ENCODE measurements at regions not wholly inside any gene's neighbourhood (a gene's known extent, or its start where the extent isn't known, plus 50 kb on each side); places are given as distances from the start of the nearest gene placed in this dataset.

DNA sequence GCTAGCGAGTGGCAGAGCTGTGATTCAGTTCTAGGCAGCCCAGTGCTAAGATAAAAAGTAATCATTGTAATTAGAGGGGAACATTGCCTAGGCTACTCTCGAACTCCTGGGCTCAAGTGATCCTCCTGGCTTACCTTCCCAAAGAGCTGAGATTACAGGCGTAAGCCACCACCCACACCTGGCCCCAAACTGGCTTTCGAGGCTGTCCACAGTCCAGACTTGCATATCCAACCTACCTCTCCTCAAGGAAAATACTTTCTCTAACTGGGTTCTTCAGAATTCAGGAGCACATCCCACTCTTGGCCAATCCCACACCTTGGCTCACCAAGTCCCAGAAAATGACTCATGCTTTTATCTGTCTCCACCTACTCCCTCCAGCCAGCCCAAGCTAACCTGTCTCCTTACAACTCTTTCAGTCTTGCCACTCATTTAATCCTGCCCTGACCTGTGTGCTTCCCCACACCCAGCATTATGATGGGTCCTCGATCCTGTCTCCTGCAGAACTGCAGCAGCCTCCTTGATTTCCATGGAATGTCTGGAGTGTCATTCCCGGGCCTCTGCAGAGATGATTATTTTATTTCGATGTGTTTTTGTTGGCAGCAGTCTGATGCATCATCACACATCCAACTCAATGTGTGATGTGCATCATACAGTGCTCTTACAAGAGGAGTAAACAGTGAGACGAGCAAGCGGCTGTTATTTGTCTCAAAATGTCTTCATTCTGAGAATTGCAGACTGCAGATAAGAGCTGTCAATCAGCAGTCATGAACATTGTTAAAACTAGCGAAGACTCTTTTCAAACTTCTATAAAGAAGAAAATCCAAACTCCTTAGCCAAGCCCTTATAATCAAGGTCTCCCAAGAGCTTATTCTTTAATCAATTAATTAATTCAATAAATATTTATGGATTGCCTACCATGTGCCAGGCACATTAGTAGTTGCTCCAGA is 167.3 kb downstream of the SEC61B start:
- no peak overlapping the region for H3K56ac ChIP-seq (replicated peaks; ENCODE audit: insufficient read length, low read depth, low read length)
- H3K4ac ChIP-seq (replicated peaks; ENCODE audit: insufficient read length, low read depth, low read length) = no peak overlapping the region
- no peaks in the 10 kb centered on the region for H3K79me2 ChIP-seq (ENCODE audit: control insufficient read depth in 1 of 2, insufficient read depth in 2 of 2, low read length in 2 of 2)
- no peak overlapping the region for H2AFZ ChIP-seq (ENCODE audit: low read length)
- H2BK15ac ChIP-seq (ENCODE audit: low read length) = no peak overlapping the region
- H4K91ac ChIP-seq (replicated peaks; ENCODE audit: insufficient read length, low read length) = no peak overlapping the region
- H4K5ac ChIP-seq (ENCODE audit: insufficient read length, low read depth, low read length) = no peak overlapping the region
- H3K14ac ChIP-seq (ENCODE audit: insufficient read length) = no peak overlapping the region
- TF ChIP-seq, protein P1, sequence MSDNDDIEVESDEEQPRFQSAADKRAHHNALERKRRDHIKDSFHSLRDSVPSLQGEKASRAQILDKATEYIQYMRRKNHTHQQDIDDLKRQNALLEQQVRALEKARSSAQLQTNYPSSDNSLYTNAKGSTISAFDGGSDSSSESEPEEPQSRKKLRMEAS (IDR thresholded peaks at IDR 0.05) = no peak
- TF ChIP-seq SIRT6 (IDR thresholded peaks at IDR 0.05; ENCODE audit: low read length) = no peak
- TF ChIP-seq GTF2F1 (IDR thresholded peaks at IDR 0.05; ENCODE audit: borderline replicate concordance, low read depth, low read length) = no peak
- TF ChIP-seq RBBP5 (IDR thresholded peaks at IDR 0.05; ENCODE audit: borderline replicate concordance, low read depth, low read length) = no peak
- H2AK5ac ChIP-seq (ENCODE audit: low read depth, low read length) = no peak overlapping the region
- 91% methylated on average over 10 of the region's 10 CpGs; no CpG with 5 or more reads in 1 of the 2 experiments for WGBS, 2 experiments (ENCODE audit: extremely low coverage in 1 of 2, insufficient coverage in 1 of 2, insufficient read length in 1 of 2, insufficient replicate concordance in 2 of 2, low coverage in 1 of 2, low lambda C conversion rate in 2 of 2, missing lambda C conversion rate in 1 of 2)
- H3K27me3 ChIP-seq (replicated peaks in 1 of 4; ENCODE audit: control insufficient read depth in 3 of 4, extremely low read depth in 1 of 4, insufficient read depth in 3 of 4, low read length in 3 of 4) = no peaks in the 10 kb centered on the region
- no peak overlapping the region for H3K9ac ChIP-seq (replicated peaks in 1 of 4; ENCODE audit: extremely low read depth in 1 of 4, low read depth in 3 of 4, low read length in 3 of 4)
- no peak overlapping the region for H3K4me3 ChIP-seq (ENCODE audit: extremely low read depth in 1 of 4, insufficient read depth in 2 of 4, low read depth in 3 of 4, low read length in 4 of 4)
- POLR2A ChIA-PET (ENCODE audit: partially characterized antibody) = no interaction called here
- no peak overlapping the region for H2BK120ac ChIP-seq (replicated peaks; ENCODE audit: low read depth, low read length)
- H3K9me3 ChIP-seq (ENCODE audit: insufficient read depth in 2 of 2, low read depth in 1 of 2, low read length in 1 of 2) = no peaks in the 10 kb centered on the region
- no peaks in the 10 kb centered on the region for H4K20me1 ChIP-seq (replicated peaks in 1 of 2; ENCODE audit: control insufficient read depth in 1 of 2, insufficient read depth in 2 of 2, low read length in 2 of 2)
- H2BK5ac ChIP-seq (ENCODE audit: low read depth, low read length) = no peak overlapping the region
- no peak for FAIRE-seq
- H3K4me1 ChIP-seq (replicated peaks in 1 of 4; ENCODE audit: control insufficient read depth in 3 of 4, insufficient read depth in 4 of 4, low read length in 3 of 4) = no peaks in the 10 kb centered on the region
- H3K27ac ChIP-seq (ENCODE audit: low read depth, low read length) = no peak overlapping the region
- H3K4me2 ChIP-seq (ENCODE audit: insufficient read depth in 1 of 2, low read depth in 2 of 2, low read length in 2 of 2) = no peak overlapping the region
- no peak overlapping the region for H2BK20ac ChIP-seq (ENCODE audit: low read length)
- CTCF ChIA-PET (ENCODE audit: partially characterized antibody) = interaction anchor here (1.0 to 1.4 kb wide), 2 partner anchors 29 to 125 kb away, joined by 3 read pairs; no protein-coding TSS in a partner anchor
- no peaks in the 10 kb centered on the region for H3K36me3 ChIP-seq (ENCODE audit: control insufficient read depth in 2 of 4, insufficient read depth in 4 of 4, low read length in 3 of 4)
- H3K18ac ChIP-seq (ENCODE audit: extremely low read depth, low read length) = no peak overlapping the region
- no peaks in the 10 kb centered on the region for H3K79me1 ChIP-seq (ENCODE audit: low read depth, low read length)
- no peak overlapping the region for H4K8ac ChIP-seq (ENCODE audit: extremely low read depth, insufficient read depth, low read length)
- no peaks in the 10 kb centered on the region; the same call in 1 of the 2 replicates for H3K23me2 ChIP-seq (ENCODE audit: low read depth, low read length)
- no peak overlapping the region for H2BK12ac ChIP-seq (ENCODE audit: low read depth, low read length)
- no peak overlapping the region for H3K23ac ChIP-seq (ENCODE audit: insufficient read length)
- DNase-seq (ENCODE audit: low read depth in 1 of 2, low spot score in 2 of 2) = no peak
